ENCODE measurements at regions not wholly inside any gene's neighbourhood (a gene's known extent, or its start where the extent isn't known, plus 50 kb on each side); places are given as distances from the start of the nearest gene placed in this dataset.

- TF ChIP-seq CTCF (conservative IDR thresholded peaks at IDR 0.05; ENCODE audit: low read length) (no peak), EZH2phosphoT487 (IDR thresholded peaks at IDR 0.05; ENCODE audit: borderline replicate concordance) (no peak)
Measured at GRCh38 chr1:217138799-217139466, 415.7 kb upstream of the ESRRG start.

All from Loucy (cell line).